ENCODE measurements at regions not wholly inside any gene's neighbourhood (a gene's known extent, or its start where the extent isn't known, plus 50 kb on each side); places are given as distances from the start of the nearest gene placed in this dataset.

DNA sequence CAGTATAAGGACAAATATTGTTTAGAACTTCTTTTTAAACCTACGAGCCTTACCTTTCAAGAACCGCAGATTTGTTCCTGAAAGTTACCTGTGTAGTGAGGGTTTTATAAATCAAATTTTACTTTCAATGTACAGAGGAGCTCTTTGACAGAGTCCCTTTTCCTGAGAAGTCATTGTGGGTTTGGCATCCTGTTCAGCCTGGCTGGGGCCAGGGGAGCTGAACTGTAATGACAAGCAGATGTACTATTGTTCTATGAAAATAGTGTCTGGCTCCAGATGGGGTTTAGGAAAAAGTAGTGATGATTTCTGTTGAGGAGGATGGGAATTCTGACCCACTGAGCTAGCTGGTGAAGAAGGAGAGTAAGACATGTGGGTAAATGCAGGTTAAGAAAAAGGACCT, 196.2 kb upstream of the PGRMC2 start:
- H3K9me3 ChIP-seq (ENCODE audit: low read length), result no peaks in the 10 kb centered on the region
- no peaks in the 10 kb centered on the region for H3K27me3 ChIP-seq (ENCODE audit: insufficient read depth, low read length, poor library complexity, severe bottlenecking)
- no peak overlapping the region for H3K4me3 ChIP-seq (ENCODE audit: low read length)
- Mint-ChIP-seq H3K4me1 (no peaks in the 10 kb centered on the region), H3K36me3 (peaks cover 0 to 3% (median 2%) of the 10 kb centered on the region in 3 donors), H3K27ac (no peak overlapping the region), H3K27me3 (peaks cover 8 to 9% of the 10 kb centered on the region in 2 donors), H3K9me3 (peaks cover 0 to 4% (median 0%) of the 10 kb centered on the region in 5 donors), H3K4me3 (no peak overlapping the region)
- no peaks in the 10 kb centered on the region for H3K36me3 ChIP-seq (ENCODE audit: insufficient read depth, low read length)
- no peaks in the 10 kb centered on the region for H3K4me1 ChIP-seq (ENCODE audit: insufficient read depth, low read length)
- CTCF ChIA-PET, result no interaction called here
- POLR2A ChIA-PET, result no interaction called here
- no peak for DNase-seq
- H3K27ac ChIP-seq (ENCODE audit: low read depth, low read length), result no peak overlapping the region

- H3K9me3 ChIP-seq (ENCODE audit: low read length), result no peaks in the 10 kb centered on the region
- Mint-ChIP-seq H3K4me1 (no peaks in the 10 kb centered on the region), H3K36me3 (peaks cover 0 to 3% (median 2%) of the 10 kb centered on the region in 3 donors), H3K27ac (no peak overlapping the region), H3K27me3 (peaks cover 8 to 9% of the 10 kb centered on the region in 2 donors), H3K4me3 (no peak overlapping the region), H3K9me3 (peaks cover 0 to 4% (median 0%) of the 10 kb centered on the region in 5 donors)
- ChIA-PET CTCF (no interaction called here), POLR2A (no interaction called here)
- no peaks in the 10 kb centered on the region for H3K27me3 ChIP-seq (ENCODE audit: insufficient read depth, low read length, poor library complexity, severe bottlenecking)
- no peak for DNase-seq
- no peaks in the 10 kb centered on the region for H3K4me1 ChIP-seq (ENCODE audit: insufficient read depth, low read length)
- no peak overlapping the region for H3K27ac ChIP-seq (ENCODE audit: low read depth, low read length)
- no peaks in the 10 kb centered on the region for H3K36me3 ChIP-seq (ENCODE audit: insufficient read depth, low read length)
- H3K4me3 ChIP-seq (ENCODE audit: low read length), result no peak overlapping the region
These were observed 195.4 kb upstream of the PGRMC2 start for GRCh38 chr4:128483041-128483440.

- Mint-ChIP-seq H3K36me3 (peaks cover 0 to 3% (median 2%) of the 10 kb centered on the region in 3 donors), H3K9me3 (peaks cover 0 to 4% (median 0%) of the 10 kb centered on the region in 5 donors), H3K27ac (no peak overlapping the region), H3K4me1 (no peaks in the 10 kb centered on the region), H3K27me3 (peaks cover 5 to 9% of the 10 kb centered on the region in 2 donors), H3K4me3 (no peak overlapping the region)
- Histone ChIP-seq H3K4me3 (ENCODE audit: low read length) (no peak overlapping the region), H3K27ac (ENCODE audit: low read depth, low read length) (no peak overlapping the region), H3K36me3 (ENCODE audit: insufficient read depth, low read length) (no peaks in the 10 kb centered on the region), H3K27me3 (ENCODE audit: insufficient read depth, low read length, poor library complexity, severe bottlenecking) (no peaks in the 10 kb centered on the region), H3K4me1 (ENCODE audit: insufficient read depth, low read length) (no peaks in the 10 kb centered on the region), H3K9me3 (ENCODE audit: low read length) (no peaks in the 10 kb centered on the region)
- ChIA-PET CTCF (no interaction called here), POLR2A (no interaction called here)
- DNase-seq, result no peak
These were observed 194.3 kb upstream of the PGRMC2 start for GRCh38 chr4:128481752-128482480.

GRCh38 chr4:128480945-128481344, 193.3 kb upstream of the PGRMC2 start:
- Histone ChIP-seq H3K27ac (ENCODE audit: low read depth, low read length) (no peak overlapping the region), H3K4me3 (ENCODE audit: low read length) (no peak overlapping the region), H3K4me1 (ENCODE audit: insufficient read depth, low read length) (no peaks in the 10 kb centered on the region), H3K27me3 (ENCODE audit: insufficient read depth, low read length, poor library complexity, severe bottlenecking) (no peaks in the 10 kb centered on the region), H3K36me3 (ENCODE audit: insufficient read depth, low read length) (no peaks in the 10 kb centered on the region), H3K9me3 (ENCODE audit: low read length) (no peaks in the 10 kb centered on the region)
- ChIA-PET CTCF (interaction anchor here (0.9 kb wide), 1 partner anchor 27 kb away, joined by 3 read pairs; no protein-coding TSS in a partner anchor), POLR2A (no interaction called here)
- no peak overlapping the region for H3K27ac Mint-ChIP-seq
- no peak overlapping the region for H3K4me3 Mint-ChIP-seq
- DNase-seq, result no peak
- peaks cover 5 to 9% of the 10 kb centered on the region in 2 donors for H3K27me3 Mint-ChIP-seq
- peaks cover 0 to 4% (median 0%) of the 10 kb centered on the region in 5 donors for H3K9me3 Mint-ChIP-seq
- no peaks in the 10 kb centered on the region for H3K4me1 Mint-ChIP-seq
- H3K36me3 Mint-ChIP-seq, result peaks cover 0 to 3% (median 2%) of the 10 kb centered on the region in 3 donors

DNA sequence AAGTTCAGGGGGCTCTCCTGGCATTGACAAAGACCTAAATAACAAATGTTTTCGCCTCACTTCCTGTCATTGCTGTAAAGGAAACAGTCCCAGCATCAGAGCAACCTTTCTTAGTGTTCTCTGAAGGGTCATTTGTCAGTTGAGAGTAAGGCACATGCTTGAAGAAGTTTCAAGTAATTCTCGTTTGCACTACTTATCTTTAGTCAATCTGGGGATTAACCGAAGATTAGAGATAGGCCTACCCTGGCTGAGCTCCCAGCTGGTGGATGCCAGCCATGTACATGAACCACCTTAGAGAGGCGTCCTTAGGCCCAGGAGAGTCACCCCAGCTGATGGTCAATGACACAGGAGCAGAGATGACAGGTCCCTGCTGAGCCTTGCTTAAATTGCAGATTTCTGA, 189.9 kb upstream of the PGRMC2 start:
- Histone ChIP-seq H3K4me3 (ENCODE audit: low read length) (no peak overlapping the region), H3K9me3 (ENCODE audit: low read length) (no peaks in the 10 kb centered on the region), H3K36me3 (ENCODE audit: insufficient read depth, low read length) (no peaks in the 10 kb centered on the region), H3K27me3 (ENCODE audit: insufficient read depth, low read length, poor library complexity, severe bottlenecking) (no peaks in the 10 kb centered on the region), H3K27ac (ENCODE audit: low read depth, low read length) (no peak overlapping the region), H3K4me1 (ENCODE audit: insufficient read depth, low read length) (no peaks in the 10 kb centered on the region)
- no peaks in the 10 kb centered on the region for H3K9me3 Mint-ChIP-seq
- H3K27ac Mint-ChIP-seq, result no peak overlapping the region
- DNase-seq, result no peak
- no peaks in the 10 kb centered on the region for H3K4me1 Mint-ChIP-seq
- ChIA-PET CTCF (interaction anchor here (1.1 kb wide), 1 partner anchor 21 kb away, joined by 3 read pairs; no protein-coding TSS in a partner anchor), POLR2A (no interaction called here)
- H3K4me3 Mint-ChIP-seq, result no peak overlapping the region
- peaks cover 2 to 4% of the 10 kb centered on the region in 2 donors for H3K27me3 Mint-ChIP-seq
- H3K36me3 Mint-ChIP-seq, result peaks cover 0 to 8% (median 1%) of the 10 kb centered on the region in 3 donors

GRCh38 chr4:128475597-128475996, 188.0 kb upstream of the PGRMC2 start:
- no peak overlapping the region for H3K27ac ChIP-seq (ENCODE audit: low read depth, low read length)
- H3K27me3 ChIP-seq (ENCODE audit: insufficient read depth, low read length, poor library complexity, severe bottlenecking), result no peaks in the 10 kb centered on the region
- no peak for DNase-seq
- Mint-ChIP-seq H3K36me3 (peaks cover 0 to 4% (median 1%) of the 10 kb centered on the region in 3 donors), H3K27me3 (peaks cover 0 to 2% of the 10 kb centered on the region in 2 donors), H3K27ac (no peak overlapping the region), H3K4me1 (no peaks in the 10 kb centered on the region), H3K4me3 (no peak overlapping the region), H3K9me3 (no peaks in the 10 kb centered on the region)
- H3K9me3 ChIP-seq (ENCODE audit: low read length), result no peaks in the 10 kb centered on the region
- ChIA-PET CTCF (no interaction called here), POLR2A (no interaction called here)
- no peaks in the 10 kb centered on the region for H3K36me3 ChIP-seq (ENCODE audit: insufficient read depth, low read length)
- H3K4me1 ChIP-seq (ENCODE audit: insufficient read depth, low read length), result no peaks in the 10 kb centered on the region
- H3K4me3 ChIP-seq (ENCODE audit: low read length), result no peak overlapping the region

DNA sequence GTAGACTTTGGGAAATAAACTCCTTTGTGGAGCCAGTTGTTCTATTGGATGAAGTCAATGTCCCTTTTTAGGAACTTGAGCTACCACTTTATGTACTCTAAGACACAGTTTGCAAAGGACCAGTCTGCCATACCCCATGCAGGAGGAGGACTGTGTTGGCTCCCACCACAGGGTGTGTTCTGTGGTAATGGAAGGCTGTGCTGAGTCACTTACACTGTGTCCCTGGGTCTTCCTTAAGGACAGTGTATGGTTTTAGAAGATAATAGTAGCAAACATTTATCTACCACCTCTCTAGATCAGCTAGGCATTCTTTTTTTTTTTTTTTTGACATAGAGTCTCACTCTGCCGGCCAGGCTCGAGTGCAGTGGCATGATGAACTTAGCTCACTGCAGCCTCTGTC, 184.0 kb upstream of the PGRMC2 start:
- no peaks in the 10 kb centered on the region for H3K4me1 Mint-ChIP-seq
- Histone ChIP-seq H3K9me3 (ENCODE audit: low read length) (no peaks in the 10 kb centered on the region), H3K4me3 (ENCODE audit: low read length) (no peak overlapping the region), H3K27me3 (ENCODE audit: insufficient read depth, low read length, poor library complexity, severe bottlenecking) (no peaks in the 10 kb centered on the region), H3K27ac (ENCODE audit: low read depth, low read length) (peak overlapping the region; percentile 29), H3K4me1 (ENCODE audit: insufficient read depth, low read length) (no peaks in the 10 kb centered on the region), H3K36me3 (ENCODE audit: insufficient read depth, low read length) (no peaks in the 10 kb centered on the region)
- ChIA-PET CTCF (no interaction called here), POLR2A (no interaction called here)
- no peaks in the 10 kb centered on the region for H3K9me3 Mint-ChIP-seq
- H3K27ac Mint-ChIP-seq, result no peak overlapping the region
- H3K4me3 Mint-ChIP-seq, result no peak overlapping the region
- peaks cover 0 to 4% (median 1%) of the 10 kb centered on the region in 3 donors for H3K36me3 Mint-ChIP-seq
- no peak for DNase-seq
- peaks cover 0 to 2% of the 10 kb centered on the region in 2 donors for H3K27me3 Mint-ChIP-seq

DNA sequence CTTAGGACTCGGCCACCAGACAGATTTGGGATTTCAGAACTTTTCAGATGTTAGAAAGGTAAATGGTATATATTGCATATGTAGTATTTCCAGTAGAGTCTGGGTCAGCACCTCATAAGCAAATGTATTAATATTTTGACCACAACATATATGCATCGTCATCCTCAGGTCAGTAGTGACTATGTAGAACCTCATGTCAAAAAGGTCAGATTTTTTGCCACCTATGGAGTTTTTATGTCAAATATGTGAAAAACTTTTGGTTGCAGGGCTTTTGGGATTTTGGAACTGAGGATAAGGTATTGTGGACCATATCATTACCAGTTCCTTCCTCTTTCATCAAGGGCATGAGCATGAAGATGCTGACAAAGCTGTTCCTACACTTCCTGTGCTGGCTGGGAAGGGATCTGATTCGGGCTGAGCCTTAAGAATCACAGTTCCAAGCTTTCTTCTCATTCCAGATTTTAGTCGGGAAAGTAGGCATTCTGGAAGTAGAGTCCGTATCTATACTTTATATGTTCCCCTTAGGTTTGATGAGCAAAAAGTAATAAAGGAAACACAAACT, 183.0 kb upstream of the PGRMC2 start:
- Mint-ChIP-seq H3K36me3 (peaks cover 0 to 4% (median 1%) of the 10 kb centered on the region in 3 donors), H3K9me3 (no peaks in the 10 kb centered on the region), H3K27me3 (no peaks in the 10 kb centered on the region), H3K4me3 (no peak overlapping the region), H3K4me1 (no peaks in the 10 kb centered on the region), H3K27ac (no peak overlapping the region)
- H3K27ac ChIP-seq (ENCODE audit: low read depth, low read length), result no peak overlapping the region
- DNase-seq, result no peak
- H3K27me3 ChIP-seq (ENCODE audit: insufficient read depth, low read length, poor library complexity, severe bottlenecking), result no peaks in the 10 kb centered on the region
- CTCF ChIA-PET, result no interaction called here
- no peaks in the 10 kb centered on the region for H3K4me1 ChIP-seq (ENCODE audit: insufficient read depth, low read length)
- POLR2A ChIA-PET, result no interaction called here
- no peaks in the 10 kb centered on the region for H3K9me3 ChIP-seq (ENCODE audit: low read length)
- H3K4me3 ChIP-seq (ENCODE audit: low read length), result no peak overlapping the region
- H3K36me3 ChIP-seq (ENCODE audit: insufficient read depth, low read length), result no peaks in the 10 kb centered on the region
